Psoas muscle (tissue), 7 donors: ENCODE measurements at regions not wholly inside any gene's neighbourhood (a gene's known extent, or its start where the extent isn't known, plus 50 kb on each side); places are given as distances from the start of the nearest gene placed in this dataset.

Experiments
- ATAC-seq, 4 donors: fragments of 200-7000 bp; cut with Tn5 transposase; one replicate each; pipeline ENCODE4 v1.9.1; 2020; ENCODE audit warnings: moderate library complexity in 3 of 4, mild to moderate bottlenecking in 2 of 4
- DNase-seq, 2 donors: peaks; one replicate each; pipeline ENCODE4 v3.0.0-alpha.2; 2020
- H3K27ac ChIP-seq: fragments of 200-600 bp; one replicate; pipeline ENCODE4 v1.8.0; 2022
- H3K27me3 ChIP-seq, 3 donors: fragments of 200-600 bp in 1 of 3; one replicate each; pipeline versions ENCODE4 v1.6.1 to v1.8.0; 2013 to 2022; ENCODE audit warnings: low read length in 2 of 3, mild to moderate bottlenecking in 2 of 3, moderate library complexity in 1 of 3; ENCODE audit not compliant: insufficient read depth in 3 of 3
- H3K36me3 ChIP-seq, 2 donors: fragments of 200-600 bp in 1 of 2; one replicate each; pipeline versions ENCODE4 v1.6.1 to v1.8.0; 2013 to 2022; ENCODE audit warnings: low read depth in 1 of 2, mild to moderate bottlenecking in 1 of 2, moderate library complexity in 1 of 2; ENCODE audit not compliant: insufficient read depth in 1 of 2
- H3K4me1 ChIP-seq: fragments of 200-600 bp; one replicate; pipeline ENCODE4 v1.8.0; 2022
- H3K4me3 ChIP-seq: fragments of 200-600 bp; one replicate; pipeline ENCODE4 v1.8.0; 2022; ENCODE audit warnings: mild to moderate bottlenecking
- H3K9me3 ChIP-seq: fragments of 200-600 bp; one replicate; pipeline ENCODE4 v1.8.0; 2022
- WGBS, 3 donors: extraction: QIAGEN DNeasy Blood & Tissue Kit; methylation state at CpG; one replicate each; pipeline versions ENCODE4 v1.1.6 to v1.1.7; 2013; 5-methylcytosine and 5-hydroxymethylcytosine counted together
- intact Hi-C, 2 donors: fragments of 100-400 bp; cut with DNase I; formaldehyde crosslinking; loops; one replicate each; pipeline versions ENCODE4 v1.11.0 to v1.14.2; 2022
- TF ChIP-seq, protein P1 (sequence below): fragments of 200-600 bp; IDR thresholded peaks from one replicate; pipeline ENCODE4 v1.8.0; 2022; ENCODE audit warnings: antibody characterized with exemption
- donor health status: healthy with polysubstance abuse.
- donor health status: DM: no; HTN: no; CAD: no; lungs with moderate emphysema.
- donor health status: Bipolar disorder and iron deficiency.
- donor health status: healthy.
- donor health status: DM: yes; HTN: yes; CAD: no.
- donor health status: DM: no; HTN: no; CAD: no.
- donor health status: DM: yes; HTN: yes; CAD: no.

DNA sequence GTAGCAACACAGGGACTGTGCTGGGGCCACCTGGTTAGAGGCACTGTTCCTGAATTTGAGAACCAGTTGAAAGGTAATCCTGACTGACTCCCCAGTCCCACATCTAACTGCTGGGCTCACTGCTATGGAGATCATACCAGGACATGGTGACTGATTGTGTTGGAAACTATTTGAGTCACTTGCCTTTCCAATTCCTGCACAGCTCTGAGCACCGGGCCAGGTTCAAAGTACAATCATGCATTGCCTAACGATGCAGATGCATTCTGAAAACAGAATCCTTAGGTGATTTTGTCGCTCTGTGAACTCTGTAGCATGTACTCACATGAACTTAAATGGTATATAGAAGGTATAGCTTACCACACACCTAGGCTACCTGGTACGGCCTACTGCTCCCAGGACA lies 215.3 kb downstream of the BMP7 start:
- 71 to 86% (median 86%) methylated on average over 4 of the region's 4 CpGs for WGBS, 3 donors

DNA sequence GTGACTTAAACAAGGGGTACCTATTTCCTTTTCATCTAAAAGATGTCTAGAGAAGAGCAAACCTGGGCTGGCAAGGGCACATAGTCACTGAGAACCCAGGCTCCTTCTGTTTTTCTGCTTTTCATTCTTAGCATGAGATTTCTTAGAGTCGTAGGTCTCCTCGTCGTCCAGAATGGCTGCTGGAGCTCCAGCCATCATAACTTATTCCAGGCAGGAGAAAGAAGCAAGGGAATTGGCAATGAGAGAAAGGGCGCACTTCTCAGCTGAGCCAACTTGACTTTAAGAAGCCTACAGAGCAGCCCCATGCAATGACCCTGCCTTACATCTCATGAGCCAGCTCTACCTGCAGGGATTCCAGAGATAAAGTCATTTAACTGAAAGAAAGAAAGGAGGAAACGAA lies 213.4 kb downstream of the BMP7 start:
- TF ChIP-seq, protein P1, sequence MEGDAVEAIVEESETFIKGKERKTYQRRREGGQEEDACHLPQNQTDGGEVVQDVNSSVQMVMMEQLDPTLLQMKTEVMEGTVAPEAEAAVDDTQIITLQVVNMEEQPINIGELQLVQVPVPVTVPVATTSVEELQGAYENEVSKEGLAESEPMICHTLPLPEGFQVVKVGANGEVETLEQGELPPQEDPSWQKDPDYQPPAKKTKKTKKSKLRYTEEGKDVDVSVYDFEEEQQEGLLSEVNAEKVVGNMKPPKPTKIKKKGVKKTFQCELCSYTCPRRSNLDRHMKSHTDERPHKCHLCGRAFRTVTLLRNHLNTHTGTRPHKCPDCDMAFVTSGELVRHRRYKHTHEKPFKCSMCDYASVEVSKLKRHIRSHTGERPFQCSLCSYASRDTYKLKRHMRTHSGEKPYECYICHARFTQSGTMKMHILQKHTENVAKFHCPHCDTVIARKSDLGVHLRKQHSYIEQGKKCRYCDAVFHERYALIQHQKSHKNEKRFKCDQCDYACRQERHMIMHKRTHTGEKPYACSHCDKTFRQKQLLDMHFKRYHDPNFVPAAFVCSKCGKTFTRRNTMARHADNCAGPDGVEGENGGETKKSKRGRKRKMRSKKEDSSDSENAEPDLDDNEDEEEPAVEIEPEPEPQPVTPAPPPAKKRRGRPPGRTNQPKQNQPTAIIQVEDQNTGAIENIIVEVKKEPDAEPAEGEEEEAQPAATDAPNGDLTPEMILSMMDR: no peak
- no peaks in the 10 kb centered on the region for H3K27me3 ChIP-seq
- no peak for ATAC-seq
- intact Hi-C loops: no loop called here
- WGBS, 3 donors: 90 to 95% (median 93%) methylated on average over 5 of the region's 5 CpGs
- no peaks in the 10 kb centered on the region for H3K36me3 ChIP-seq
- DNase-seq: no peak
- H3K4me3 ChIP-seq: no peak overlapping the region
- no peaks in the 10 kb centered on the region for H3K4me1 ChIP-seq
- H3K27ac ChIP-seq: no peak overlapping the region
- H3K9me3 ChIP-seq: no peaks in the 10 kb centered on the region

More for the DNA sequence above, 215.3 kb downstream of the BMP7 start:
- H3K36me3 ChIP-seq: no peaks in the 10 kb centered on the region
- H3K9me3 ChIP-seq: no peaks in the 10 kb centered on the region
- no peaks in the 10 kb centered on the region for H3K27me3 ChIP-seq
- TF ChIP-seq, protein P1: no peak
- DNase-seq (no peak), ATAC-seq (no peak)
- H3K27ac ChIP-seq: no peak overlapping the region
- intact Hi-C loops: no loop called here
- H3K4me1 ChIP-seq: no peaks in the 10 kb centered on the region
- H3K4me3 ChIP-seq: no peak overlapping the region

DNA sequence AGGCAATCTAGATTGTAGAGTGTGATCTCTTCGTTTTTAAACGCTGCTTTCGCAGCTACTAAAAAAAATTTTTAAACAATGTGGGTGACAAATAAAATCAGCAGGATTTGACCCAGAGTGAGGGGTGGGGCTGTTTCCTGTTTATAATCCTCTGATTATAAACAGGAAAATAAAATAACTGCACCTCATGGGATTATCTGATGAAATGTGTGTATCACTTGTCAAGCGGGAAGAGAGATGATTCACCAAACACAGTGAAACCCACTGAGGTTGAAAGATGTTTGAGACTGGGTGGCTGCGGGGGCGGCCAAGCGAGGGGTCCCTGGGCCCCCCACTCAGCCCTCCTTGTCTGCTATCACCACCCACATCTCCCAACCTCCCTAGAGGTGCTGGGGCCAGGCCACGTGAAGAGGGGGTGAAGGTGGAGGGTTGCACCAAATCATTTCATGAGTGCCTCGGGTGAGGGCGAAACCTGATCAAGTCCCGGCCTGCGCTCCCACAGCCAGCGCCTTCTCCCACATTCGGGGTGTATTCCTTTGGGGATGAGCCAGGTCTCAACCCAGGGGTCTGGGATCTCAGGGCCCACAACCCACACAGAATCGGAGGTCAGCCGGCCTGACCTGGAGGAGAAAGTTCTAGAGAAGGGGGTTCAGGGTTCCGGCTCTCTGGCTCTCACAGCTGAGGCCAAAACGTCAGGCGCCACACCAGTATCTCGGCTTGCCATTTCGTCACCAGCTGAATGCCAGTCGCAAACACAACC lies 212.5 kb downstream of the BMP7 start:
- no peak for DNase-seq
- WGBS, 3 donors: 85 to 86% (median 85%) methylated on average over 22 of the region's 22 CpGs
- Histone ChIP-seq H3K4me3 (no peak overlapping the region), H3K9me3 (no peaks in the 10 kb centered on the region), H3K4me1 (no peaks in the 10 kb centered on the region), H3K27me3 (no peaks in the 10 kb centered on the region), H3K27ac (no peak overlapping the region), H3K36me3 (no peaks in the 10 kb centered on the region)
- TF ChIP-seq, protein P1: no peak
- intact Hi-C loops: no loop called here
- ATAC-seq: no peak

DNA sequence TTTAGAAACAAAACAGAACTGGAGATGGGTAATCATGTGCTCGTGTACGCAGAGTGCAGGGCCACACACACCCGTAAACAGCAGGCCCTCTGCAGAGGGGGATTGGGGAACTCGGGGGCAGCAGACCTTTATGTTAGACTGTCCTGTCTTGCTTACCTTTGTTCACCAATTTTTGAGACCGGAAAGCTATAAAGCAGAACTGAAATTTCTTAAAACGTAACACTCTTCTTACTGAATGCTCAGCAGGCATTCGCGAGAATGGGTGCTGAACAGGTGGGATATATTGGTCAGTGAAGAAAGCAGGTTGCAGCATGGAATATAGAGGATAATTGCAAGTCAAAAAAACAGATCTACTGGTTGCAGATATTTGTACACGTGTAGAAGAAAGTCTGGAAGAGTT lies 211.1 kb downstream of the BMP7 start:
- TF ChIP-seq, protein P1: no peak
- Histone ChIP-seq H3K27me3 (peaks cover 0 to 4% (median 2%) of the 10 kb centered on the region in 3 donors), H3K9me3 (no peaks in the 10 kb centered on the region), H3K4me1 (no peaks in the 10 kb centered on the region), H3K36me3 (no peaks in the 10 kb centered on the region), H3K27ac (no peak overlapping the region), H3K4me3 (no peak overlapping the region)
- no peak for ATAC-seq
- WGBS, 3 donors: 68 to 70% (median 70%) methylated on average over 9 of the region's 9 CpGs
- DNase-seq: no peak
- intact Hi-C loops: no loop called here

DNA sequence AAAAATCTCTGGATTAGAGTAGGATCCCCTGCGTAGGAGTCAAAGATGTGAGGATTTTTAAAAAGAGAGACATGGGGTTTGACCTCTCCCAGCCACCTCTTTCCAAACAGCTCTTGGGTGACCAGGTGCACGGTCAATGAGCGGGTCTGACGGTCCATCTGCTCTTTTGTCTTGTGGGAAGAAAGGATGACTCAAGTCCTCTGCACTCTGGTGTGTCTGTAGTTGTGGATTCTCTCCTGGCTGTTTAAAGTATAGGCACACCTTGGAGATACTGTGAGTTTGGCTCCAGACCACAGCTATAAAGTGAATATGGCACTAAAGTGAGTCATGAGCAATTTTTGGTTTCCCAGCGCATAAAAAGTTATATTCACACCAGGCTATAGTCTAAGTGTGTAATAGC lies 209.8 kb downstream of the BMP7 start:
- no peaks in the 10 kb centered on the region for H3K36me3 ChIP-seq
- H3K9me3 ChIP-seq: no peaks in the 10 kb centered on the region
- no peak overlapping the region for H3K4me3 ChIP-seq
- WGBS, 3 donors: 76 to 84% (median 79%) methylated on average over 5 of the region's 5 CpGs
- no peak overlapping the region for H3K27ac ChIP-seq
- H3K4me1 ChIP-seq: no peaks in the 10 kb centered on the region
- ATAC-seq: no peak
- intact Hi-C loops: no loop called here
- TF ChIP-seq, protein P1: no peak
- peaks cover 0 to 4% (median 2%) of the 10 kb centered on the region in 3 donors for H3K27me3 ChIP-seq
- DNase-seq: no peak
